HG03064 (cell line): ENCODE measurements at regions not wholly inside any gene's neighbourhood (a gene's known extent, or its start where the extent isn't known, plus 50 kb on each side); places are given as distances from the start of the nearest gene placed in this dataset.
"Not testable (repeated sequence)": the region's sequence is repeated elsewhere in the genome, so short reads cannot be mapped to it uniquely, and the experiment has no call there.

Experiments used
- ATAC-seq: cut with Tn5 transposase; IDR thresholded peaks from one replicate; pipeline ENCODE4 v1.9.1; 2021; ENCODE audit warnings: low read depth; ENCODE audit not compliant: unreplicated experiment

GRCh38 chr18:30839056-30839561 is 203.4 kb downstream of the DSC3 start:
- ATAC-seq, result not testable (repeated sequence)

- no peak for ATAC-seq
These were observed 213.8 kb downstream of the DSC3 start for GRCh38 chr18:30828700-30829099.

GRCh38 chr18:30819619-30820018 is 222.9 kb downstream of the DSC3 start:
- no peak for ATAC-seq

- no peak for ATAC-seq
These were observed 228.1 kb downstream of the DSC3 start for GRCh38 chr18:30814446-30814845.

GRCh38 chr18:30811580-30811979 is 231.0 kb downstream of the DSC3 start:
- no peak for ATAC-seq

- no peak for ATAC-seq
These were observed 232.0 kb downstream of the DSC3 start for GRCh38 chr18:30810580-30810979.

GRCh38 chr18:30806823-30807222 is 235.7 kb downstream of the DSC3 start:
- no peak for ATAC-seq

- no peak for ATAC-seq
These were observed 241.7 kb downstream of the DSC3 start for GRCh38 chr18:30800800-30801199.

GRCh38 chr18:30792051-30792450 is 250.5 kb downstream of the DSC3 start:
- no peak for ATAC-seq

GRCh38 chr18:30788411-30788991 is 254.0 kb downstream of the DSC3 start:
- ATAC-seq, result not testable (repeated sequence)

- ATAC-seq, result no peak
These were observed 255.1 kb downstream of the DSC3 start for GRCh38 chr18:30787410-30787809.

GRCh38 chr18:30781601-30782000 is 260.9 kb downstream of the DSC3 start:
- ATAC-seq, result no peak

GRCh38 chr18:30775629-30776028 is 266.9 kb downstream of the DSC3 start:
- no peak for ATAC-seq

GRCh38 chr18:30772170-30772569 is 270.4 kb downstream of the DSC3 start:
- ATAC-seq, result not testable (repeated sequence)

- ATAC-seq, result no peak
These were observed 276.5 kb downstream of the DSC3 start for GRCh38 chr18:30766053-30766452.

- ATAC-seq, result no peak
These were observed 277.3 kb downstream of the DSC3 start for GRCh38 chr18:30765247-30765646.

GRCh38 chr18:30763902-30764350 is 278.6 kb downstream of the DSC3 start:
- ATAC-seq, result no peak

GRCh38 chr18:30754846-30755245 is 287.7 kb downstream of the DSC3 start:
- ATAC-seq, result no peak

- ATAC-seq, result no peak
These were observed 294.0 kb downstream of the DSC3 start for GRCh38 chr18:30748541-30748940.

GRCh38 chr18:30746224-30746623 is 296.3 kb downstream of the DSC3 start:
- ATAC-seq, result no peak

GRCh38 chr18:30743033-30743432 is 299.5 kb downstream of the DSC3 start:
- ATAC-seq, result no peak

GRCh38 chr18:30730915-30731314 is 311.6 kb downstream of the DSC3 start:
- ATAC-seq, result no peak

- ATAC-seq, result no peak
These were observed 314.7 kb downstream of the DSC3 start for GRCh38 chr18:30727849-30728248.
